LNCAP (cell line): ENCODE measurements at regions not wholly inside any gene's neighbourhood (a gene's known extent, or its start where the extent isn't known, plus 50 kb on each side); places are given as distances from the start of the nearest gene placed in this dataset.

Source experiments
- CTCF ChIP-seq: fragments of 450-650 bp; IDR thresholded peaks from 2 replicates; pipeline ENCODE4 v1.5.1; 2017; ENCODE audit warnings: mild to moderate bottlenecking

- TF ChIP-seq CTCF = no peak
Observed at GRCh38 chr2:164069540-164069939, 333.7 kb upstream of the FIGN start.

GRCh38 chr2:164068063-164068462 lies 332.3 kb upstream of the FIGN start:
- no peak for TF ChIP-seq CTCF

GRCh38 chr2:164066095-164066494 lies 330.3 kb upstream of the FIGN start:
- no peak for TF ChIP-seq CTCF

- no peak for TF ChIP-seq CTCF
Observed at GRCh38 chr2:164065038-164065437, 329.2 kb upstream of the FIGN start.

- TF ChIP-seq CTCF = peak; percentile 76
Observed at GRCh38 chr2:164061129-164061746, 325.4 kb upstream of the FIGN start.

- no peak for TF ChIP-seq CTCF
Observed at GRCh38 chr2:164060031-164060430, 324.2 kb upstream of the FIGN start.

GRCh38 chr2:164055623-164056022 lies 319.8 kb upstream of the FIGN start:
- no peak for TF ChIP-seq CTCF

- no peak for TF ChIP-seq CTCF
Observed at GRCh38 chr2:164054651-164055050, 318.8 kb upstream of the FIGN start.
